GM13977 (cell line): ENCODE measurements at regions not wholly inside any gene's neighbourhood (a gene's known extent, or its start where the extent isn't known, plus 50 kb on each side); places are given as distances from the start of the nearest gene placed in this dataset.
"Not testable (repeated sequence)": the region's sequence is repeated elsewhere in the genome, so short reads cannot be mapped to it uniquely, and the experiment has no call there.

ENCODE experiments used
- DNase-seq: peaks from one replicate; pipeline ENCODE4 v3.0.0; 2012; ENCODE audit warnings: low spot score
- in situ Hi-C: fragments of 300-500 bp; cut with MboI; formaldehyde crosslinking; loops from one replicate; pipeline ENCODE4 v1.12.0; 2022; ENCODE audit warnings: low sequenced_read_pairs, low pct_unique_long_range_greater_than_20kb, mixed read lengths, inconsistent platforms; ENCODE audit not compliant: unreplicated experiment
- TF ChIP-seq, protein P1 (sequence below): IDR thresholded peaks from 2 replicates; pipeline ENCODE4 v1.5.1; 2012; ENCODE audit warnings: mild to moderate bottlenecking, control low read depth; ENCODE audit not compliant: insufficient read depth; ENCODE audit errors: extremely low read depth, missing control alignments

DNA sequence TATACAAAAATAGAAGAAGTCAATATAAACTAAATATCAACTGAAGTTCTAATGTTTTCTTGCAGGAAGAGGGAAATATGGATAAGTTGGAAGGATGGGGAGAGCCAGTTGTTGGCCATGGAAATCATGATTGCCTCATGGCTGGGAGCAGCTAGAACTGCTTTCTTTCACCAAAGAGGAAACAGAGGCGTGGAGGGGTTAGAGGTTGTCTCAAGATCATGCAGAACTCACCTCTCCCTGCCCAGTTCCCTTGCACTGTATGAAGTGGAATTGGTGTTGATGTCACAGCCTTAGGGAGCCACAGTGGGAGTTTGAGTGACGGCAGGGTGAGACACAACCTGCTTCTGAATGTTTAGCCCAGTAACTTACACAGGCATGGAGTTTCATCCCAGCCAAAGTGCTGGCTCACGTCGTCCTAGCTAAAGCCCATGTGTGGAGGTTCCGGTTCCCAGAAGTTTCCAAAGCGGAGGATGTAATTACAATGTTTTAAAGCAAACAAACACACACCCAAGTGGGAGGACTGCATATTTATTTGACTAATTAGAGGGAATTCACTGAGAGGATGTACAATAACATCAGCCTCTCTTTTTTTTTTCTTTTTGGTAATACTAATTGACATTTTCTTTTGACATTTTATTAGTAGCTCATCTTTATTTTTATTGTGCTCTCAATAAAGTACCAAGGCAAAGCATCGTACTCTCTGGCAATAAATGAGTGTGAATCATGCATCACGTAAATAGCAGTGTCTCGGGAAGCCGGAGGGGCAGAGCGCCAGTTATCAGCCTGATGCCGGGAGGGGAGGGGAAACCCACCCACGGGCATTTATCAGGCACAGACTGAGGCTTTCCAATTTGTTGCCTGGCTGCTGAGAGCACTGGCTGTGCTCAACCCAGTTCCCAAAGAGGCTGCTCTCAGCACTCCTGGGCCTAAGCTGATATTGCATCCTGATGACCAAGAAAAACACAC lies 118.7 kb upstream of the CDH5 start:
- in situ Hi-C loops = no loop called here
- TF ChIP-seq, protein P1, sequence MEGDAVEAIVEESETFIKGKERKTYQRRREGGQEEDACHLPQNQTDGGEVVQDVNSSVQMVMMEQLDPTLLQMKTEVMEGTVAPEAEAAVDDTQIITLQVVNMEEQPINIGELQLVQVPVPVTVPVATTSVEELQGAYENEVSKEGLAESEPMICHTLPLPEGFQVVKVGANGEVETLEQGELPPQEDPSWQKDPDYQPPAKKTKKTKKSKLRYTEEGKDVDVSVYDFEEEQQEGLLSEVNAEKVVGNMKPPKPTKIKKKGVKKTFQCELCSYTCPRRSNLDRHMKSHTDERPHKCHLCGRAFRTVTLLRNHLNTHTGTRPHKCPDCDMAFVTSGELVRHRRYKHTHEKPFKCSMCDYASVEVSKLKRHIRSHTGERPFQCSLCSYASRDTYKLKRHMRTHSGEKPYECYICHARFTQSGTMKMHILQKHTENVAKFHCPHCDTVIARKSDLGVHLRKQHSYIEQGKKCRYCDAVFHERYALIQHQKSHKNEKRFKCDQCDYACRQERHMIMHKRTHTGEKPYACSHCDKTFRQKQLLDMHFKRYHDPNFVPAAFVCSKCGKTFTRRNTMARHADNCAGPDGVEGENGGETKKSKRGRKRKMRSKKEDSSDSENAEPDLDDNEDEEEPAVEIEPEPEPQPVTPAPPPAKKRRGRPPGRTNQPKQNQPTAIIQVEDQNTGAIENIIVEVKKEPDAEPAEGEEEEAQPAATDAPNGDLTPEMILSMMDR = no peak
- DNase-seq = no peak

DNA sequence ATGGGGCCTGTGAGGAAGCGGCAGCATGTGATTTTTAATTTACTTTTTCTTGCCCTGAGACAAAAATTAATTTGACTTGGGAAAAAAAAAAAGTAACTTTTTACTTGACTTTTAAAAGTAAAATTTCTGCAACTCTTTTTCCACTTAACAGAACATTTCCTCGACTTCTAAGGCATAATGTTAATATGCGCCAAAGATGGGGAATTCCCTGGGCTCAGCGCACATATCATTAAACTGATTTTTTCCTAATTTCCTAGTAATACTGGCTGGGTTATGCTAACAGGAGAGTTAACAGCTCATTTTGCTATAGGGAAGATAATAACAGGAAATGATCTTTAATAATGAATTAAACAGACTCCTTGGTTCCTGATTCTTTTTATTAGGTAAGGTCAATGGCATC lies 120.6 kb upstream of the CDH5 start:
- TF ChIP-seq, protein P1 = no peak
- in situ Hi-C loops = no loop called here
- DNase-seq = no peak

DNA sequence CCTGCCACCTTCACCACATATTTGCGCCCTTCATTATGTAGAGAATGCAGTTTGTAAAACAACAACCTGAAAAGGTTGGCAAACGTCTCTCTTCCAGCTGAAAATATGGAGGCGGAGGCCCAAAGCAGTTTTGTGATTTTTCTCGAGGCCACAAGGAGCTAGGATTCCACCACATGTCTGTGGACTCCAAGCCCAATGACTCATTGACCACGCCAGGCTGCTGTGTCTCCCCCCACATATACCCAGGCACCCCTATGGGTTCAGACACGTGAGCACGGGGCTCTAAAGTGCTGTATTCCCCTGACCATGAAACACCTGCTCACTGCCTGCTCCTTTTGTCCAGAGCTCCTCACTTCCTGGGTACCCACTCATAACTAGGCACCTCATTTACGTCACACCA lies 121.4 kb upstream of the CDH5 start:
- in situ Hi-C loops = no loop called here
- TF ChIP-seq, protein P1 = no peak
- no peak for DNase-seq

DNA sequence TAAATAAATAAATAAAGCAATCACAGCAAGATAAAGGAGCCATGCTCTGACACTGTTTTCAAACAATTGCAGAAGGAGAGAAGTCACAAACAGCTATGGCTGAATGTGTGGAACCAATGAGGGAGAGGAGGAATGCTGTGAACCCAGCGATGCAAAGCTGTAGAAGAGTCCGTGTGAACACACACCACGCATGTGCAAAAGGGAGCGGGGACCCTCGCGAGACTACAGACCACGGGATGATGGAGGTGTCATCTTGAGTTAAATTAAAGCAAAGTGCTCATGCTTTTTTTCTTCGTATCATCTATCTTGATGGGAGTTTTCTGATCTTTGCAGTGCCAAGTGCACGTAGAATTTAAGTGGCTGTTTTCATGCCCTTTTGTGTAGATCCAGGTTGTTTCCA lies 123.8 kb upstream of the CDH5 start:
- in situ Hi-C loops = no loop called here
- DNase-seq = no peak
- TF ChIP-seq, protein P1 = no peak

DNA sequence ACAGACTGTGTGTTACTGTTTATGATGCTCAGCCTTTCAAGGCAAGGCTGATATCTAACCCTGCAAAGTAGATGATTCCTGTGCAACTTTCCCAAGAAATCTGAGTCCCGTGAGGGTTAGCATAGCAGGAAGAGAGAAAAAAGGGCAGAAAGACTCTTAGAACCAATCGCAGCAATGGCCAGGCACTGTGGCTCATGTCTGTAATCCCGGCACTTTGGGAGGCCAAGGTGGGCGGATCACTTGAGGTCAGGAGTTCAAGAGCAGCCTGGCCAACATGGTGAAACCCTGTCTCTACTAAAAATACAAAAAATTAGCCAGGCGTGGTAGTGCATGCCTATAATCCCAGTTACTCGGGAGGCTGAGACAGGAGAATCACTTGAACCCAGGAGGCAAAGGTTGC lies 124.3 kb upstream of the CDH5 start:
- in situ Hi-C loops, DNase-seq: not testable (repeated sequence)

DNA sequence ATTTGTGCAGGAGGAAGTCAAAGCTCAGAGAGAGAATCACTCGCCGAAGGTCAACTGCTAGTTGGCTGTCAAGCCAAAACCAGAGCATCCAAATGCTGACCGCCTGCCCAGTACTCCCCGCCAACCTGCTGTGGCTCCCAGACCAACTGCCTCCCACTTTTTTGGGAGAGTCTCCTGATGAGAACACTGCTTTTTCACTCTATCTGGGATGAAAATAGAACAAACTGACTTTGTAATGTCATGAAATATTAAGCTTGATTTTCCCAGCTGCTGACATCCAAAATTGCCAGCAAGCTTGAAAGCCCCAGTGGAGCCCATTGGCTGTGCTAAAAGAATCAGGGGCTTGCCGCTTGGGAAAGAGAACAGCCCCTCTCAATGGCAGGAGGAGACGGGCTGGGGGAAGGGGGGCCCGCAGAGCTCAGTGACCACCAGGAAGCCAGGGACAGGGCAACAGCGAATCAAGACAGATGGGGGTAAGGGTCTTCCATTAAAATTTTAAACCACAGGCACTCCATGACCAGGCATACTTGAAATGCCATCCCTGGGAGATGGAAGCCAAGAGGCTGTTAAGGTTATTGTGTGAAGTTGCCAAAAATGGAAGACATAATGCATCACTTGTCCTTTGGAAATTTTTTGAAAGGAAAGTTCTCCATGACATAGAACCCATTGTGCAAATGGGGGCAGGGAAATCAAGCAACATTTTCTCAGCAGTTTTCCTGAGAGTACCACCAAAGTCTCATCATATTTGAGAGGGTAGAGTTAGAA lies 125.7 kb upstream of the CDH5 start:
- in situ Hi-C loops = no loop called here
- no peak for DNase-seq
- TF ChIP-seq, protein P1 = no peak

DNA sequence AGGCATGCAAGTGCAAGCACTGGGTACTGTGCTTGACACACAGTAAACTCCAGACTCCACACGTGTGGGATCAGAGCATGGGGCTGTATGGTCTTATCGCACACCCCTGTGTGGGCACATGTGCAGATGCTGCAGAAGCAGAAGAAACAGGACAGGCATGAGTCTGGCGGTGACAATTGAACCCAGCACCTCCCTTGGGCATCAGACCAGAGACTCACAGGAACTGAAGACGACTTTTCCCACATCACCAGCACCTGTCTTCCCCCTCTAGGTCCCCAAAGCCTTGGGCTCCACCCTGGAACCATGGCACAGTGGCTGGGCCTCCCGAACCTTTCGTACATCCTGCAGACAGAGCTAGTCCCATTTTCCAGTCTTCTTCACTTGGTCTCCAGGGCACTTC lies 126.4 kb upstream of the CDH5 start:
- DNase-seq = no peak
- in situ Hi-C loops = no loop called here
- TF ChIP-seq, protein P1 = no peak
